ENCODE measurements at regions not wholly inside any gene's neighbourhood (a gene's known extent, or its start where the extent isn't known, plus 50 kb on each side); places are given as distances from the start of the nearest gene placed in this dataset.

- Histone ChIP-seq H3K9me3 (peaks cover 0 to 12% (median 0%) of the 10 kb centered on the region in 3 donors), H3K27me3 (peaks cover 0 to 59% of the 10 kb centered on the region in 2 donors), H3K4me3 (no peak overlapping the region), H3K4me1 (no peaks in the 10 kb centered on the region), H3K27ac (no peak overlapping the region), H3K36me3 (no peaks in the 10 kb centered on the region)
- no peak for TF ChIP-seq CTCF (IDR thresholded peaks at IDR 0.05)
- intact Hi-C loops (cut with DNase I; ENCODE audit: low total_unique reads): no loop called here
- DNase-seq: peak in 1 of 2 donors; percentile 50
These were observed 215.4 kb upstream of the C14orf180 start for GRCh38 chr14:104363891-104364760.

GRCh38 chr14:104364830-104365229, 214.7 kb upstream of the C14orf180 start:
- Histone ChIP-seq H3K36me3 (no peaks in the 10 kb centered on the region), H3K9me3 (peaks cover 0 to 12% (median 0%) of the 10 kb centered on the region in 3 donors), H3K27ac (no peak overlapping the region), H3K4me1 (no peaks in the 10 kb centered on the region), H3K27me3 (peaks cover 0 to 59% of the 10 kb centered on the region in 2 donors), H3K4me3 (no peak overlapping the region)
- intact Hi-C loops (cut with DNase I; ENCODE audit: low total_unique reads): no loop called here
- no peak for TF ChIP-seq CTCF (IDR thresholded peaks at IDR 0.05)
- peak in 1 of 2 donors; percentile 31 for DNase-seq

- Histone ChIP-seq H3K27me3 (peaks cover 0 to 49% of the 10 kb centered on the region in 2 donors), H3K4me1 (no peaks in the 10 kb centered on the region), H3K4me3 (no peak overlapping the region), H3K36me3 (no peaks in the 10 kb centered on the region), H3K27ac (no peak overlapping the region), H3K9me3 (peaks cover 0 to 16% (median 0%) of the 10 kb centered on the region in 3 donors)
- intact Hi-C loops (cut with DNase I; ENCODE audit: low total_unique reads): no loop called here
- TF ChIP-seq CTCF (IDR thresholded peaks at IDR 0.05): no peak
- no peak for DNase-seq
These were observed 212.4 kb upstream of the C14orf180 start for GRCh38 chr14:104366931-104367865.

GRCh38 chr14:104367866-104368750, 211.5 kb upstream of the C14orf180 start:
- peaks cover 0 to 46% of the 10 kb centered on the region in 2 donors for H3K27me3 ChIP-seq
- no peak for DNase-seq
- H3K4me1 ChIP-seq: no peaks in the 10 kb centered on the region
- H3K36me3 ChIP-seq: no peaks in the 10 kb centered on the region
- peaks cover 0 to 16% (median 0%) of the 10 kb centered on the region in 3 donors for H3K9me3 ChIP-seq
- H3K4me3 ChIP-seq: no peak overlapping the region
- no peak for TF ChIP-seq CTCF (IDR thresholded peaks at IDR 0.05)
- intact Hi-C loops (cut with DNase I; ENCODE audit: low total_unique reads): no loop called here
- H3K27ac ChIP-seq: no peak overlapping the region

- peaks cover 0 to 16% (median 0%) of the 10 kb centered on the region in 3 donors for H3K9me3 ChIP-seq
- H3K27ac ChIP-seq: no peak overlapping the region
- TF ChIP-seq CTCF (IDR thresholded peaks at IDR 0.05): no peak
- no peak overlapping the region for H3K4me3 ChIP-seq
- no peaks in the 10 kb centered on the region for H3K4me1 ChIP-seq
- intact Hi-C loops (cut with DNase I; ENCODE audit: low total_unique reads): no loop called here
- peaks cover 0 to 50% of the 10 kb centered on the region in 2 donors for H3K27me3 ChIP-seq
- no peak for DNase-seq
- no peaks in the 10 kb centered on the region for H3K36me3 ChIP-seq
These were observed 210.8 kb upstream of the C14orf180 start for GRCh38 chr14:104368751-104369100.

Data from tibial artery (tissue), 4 donors.